Epidermal melanocyte (primary cell): ENCODE measurements at regions not wholly inside any gene's neighbourhood (a gene's known extent, or its start where the extent isn't known, plus 50 kb on each side); places are given as distances from the start of the nearest gene placed in this dataset.
A peak's percentile ranks its signal among the peaks of the same experiment; 100 is the strongest.

ENCODE experiments used
- DNase-seq: peaks from one replicate; pipeline ENCODE4 v3.0.0; 2011; ENCODE audit warnings: low spot score; ENCODE audit not compliant: insufficient read length

- no peak for DNase-seq
Observed at GRCh38 chr4:74642006-74642405, 152.3 kb downstream of the BTC start.

- no peak for DNase-seq
Observed at GRCh38 chr4:74649193-74649592, 145.1 kb downstream of the BTC start.

- no peak for DNase-seq
Observed at GRCh38 chr4:74651198-74651597, 143.1 kb downstream of the BTC start.

GRCh38 chr4:74653331-74654229 lies 140.7 kb downstream of the BTC start:
- DNase-seq = no peak

GRCh38 chr4:74654230-74654681 lies 140.1 kb downstream of the BTC start:
- DNase-seq = no peak

- DNase-seq = no peak
Observed at GRCh38 chr4:74656596-74656995, 137.7 kb downstream of the BTC start.

- DNase-seq = no peak
Observed at GRCh38 chr4:74658116-74658515, 136.2 kb downstream of the BTC start.

GRCh38 chr4:74659576-74660411 lies 134.5 kb downstream of the BTC start:
- peak; percentile 31 for DNase-seq

GRCh38 chr4:74660866-74661265 lies 133.5 kb downstream of the BTC start:
- no peak for DNase-seq

- DNase-seq = no peak
Observed at GRCh38 chr4:74661427-74662201, 132.7 kb downstream of the BTC start.

GRCh38 chr4:74663631-74664030 lies 130.7 kb downstream of the BTC start:
- no peak for DNase-seq

- no peak for DNase-seq
Observed at GRCh38 chr4:74665346-74665745, 129.0 kb downstream of the BTC start.

- no peak for DNase-seq
Observed at GRCh38 chr4:74665876-74666275, 128.4 kb downstream of the BTC start.

- DNase-seq = no peak
Observed at GRCh38 chr4:74667438-74667837, 126.9 kb downstream of the BTC start.

GRCh38 chr4:74667944-74668343 lies 126.4 kb downstream of the BTC start:
- DNase-seq = no peak

GRCh38 chr4:74669702-74670101 lies 124.6 kb downstream of the BTC start:
- DNase-seq = no peak

- no peak for DNase-seq
Observed at GRCh38 chr4:74670583-74670982, 123.7 kb downstream of the BTC start.

- DNase-seq = peak; percentile 23
Observed at GRCh38 chr4:74671080-74671698, 123.1 kb downstream of the BTC start.

GRCh38 chr4:74674750-74675149 lies 119.6 kb downstream of the BTC start:
- no peak for DNase-seq

- DNase-seq = peak; percentile 51
Observed at GRCh38 chr4:74675673-74676279, 118.5 kb downstream of the BTC start.
